ENCODE measurements at regions not wholly inside any gene's neighbourhood (a gene's known extent, or its start where the extent isn't known, plus 50 kb on each side); places are given as distances from the start of the nearest gene placed in this dataset.

GRCh38 chr20:39903806-39904465, 785.1 kb downstream of the MAFB start:
- no peak for TF ChIP-seq PAX5 (IDR thresholded peaks at IDR 0.05; ENCODE audit: insufficient read depth, low read length, severe bottlenecking)
- TF ChIP-seq TAF1 (IDR thresholded peaks at IDR 0.05; ENCODE audit: low read depth, low read length) = no peak
- TF ChIP-seq POLR2A (IDR thresholded peaks at IDR 0.05; ENCODE audit: low read depth, low read length) = no peak
- no peak for TF ChIP-seq POU2F2 (IDR thresholded peaks at IDR 0.05; ENCODE audit: low read depth, low read length)
- TF ChIP-seq POLR2AphosphoS5 (IDR thresholded peaks at IDR 0.05; ENCODE audit: low read depth, low read length) = no peak
- TF ChIP-seq SPI1 (IDR thresholded peaks at IDR 0.05; ENCODE audit: low read depth, low read length) = no peak

Data from GM12891 (cell line).